LoVo (cell line): ENCODE measurements at regions not wholly inside any gene's neighbourhood (a gene's known extent, or its start where the extent isn't known, plus 50 kb on each side); places are given as distances from the start of the nearest gene placed in this dataset.
"Not testable (repeated sequence)": the region's sequence is repeated elsewhere in the genome, so short reads cannot be mapped to it uniquely, and the experiment has no call there.

Source experiments
- DNase-seq: peaks from one replicate; pipeline ENCODE4 v3.0.0-alpha.2; 2016; ENCODE audit warnings: low spot score

GRCh38 chr1:172754609-172755008 lies 95.7 kb downstream of the FASLG start:
- DNase-seq = no peak

DNA sequence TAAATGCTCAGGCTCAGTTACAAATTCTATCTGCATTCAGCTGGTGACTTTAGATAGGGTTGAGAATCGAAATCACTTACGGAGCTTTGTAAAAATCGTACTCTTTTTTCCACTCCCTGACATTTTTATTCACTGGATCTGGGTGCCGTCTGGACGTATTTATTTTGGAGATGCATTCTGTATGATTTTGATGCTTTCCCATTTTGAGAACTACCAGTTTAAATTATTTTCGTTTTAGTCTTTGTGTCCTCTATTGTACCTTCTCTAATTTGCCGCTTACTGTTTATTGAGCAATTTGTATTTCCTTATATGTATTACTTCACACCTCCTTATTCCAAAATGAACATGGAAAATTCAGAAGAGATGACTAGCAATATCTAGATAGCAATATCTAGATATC lies 96.2 kb downstream of the FASLG start:
- DNase-seq = no peak

DNA sequence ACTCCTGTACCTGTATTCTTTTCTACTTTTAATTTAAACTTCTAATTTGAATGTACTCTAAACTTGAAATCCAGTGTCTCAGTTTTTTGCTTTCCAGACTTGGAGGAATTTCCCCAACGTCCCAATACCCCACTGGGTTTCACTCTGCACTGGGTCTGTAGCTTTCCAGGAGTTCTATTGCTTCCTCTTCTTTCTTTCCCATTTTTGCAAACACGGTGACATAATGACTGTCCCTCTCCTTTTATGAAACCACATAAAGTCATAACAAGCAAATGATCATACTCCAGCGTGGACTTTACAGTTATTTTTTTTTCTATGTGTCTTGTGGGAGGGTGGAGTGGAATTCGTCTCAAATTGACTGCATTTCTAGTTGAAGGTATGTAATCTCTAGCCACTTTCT lies 97.1 kb downstream of the FASLG start:
- DNase-seq = no peak

DNA sequence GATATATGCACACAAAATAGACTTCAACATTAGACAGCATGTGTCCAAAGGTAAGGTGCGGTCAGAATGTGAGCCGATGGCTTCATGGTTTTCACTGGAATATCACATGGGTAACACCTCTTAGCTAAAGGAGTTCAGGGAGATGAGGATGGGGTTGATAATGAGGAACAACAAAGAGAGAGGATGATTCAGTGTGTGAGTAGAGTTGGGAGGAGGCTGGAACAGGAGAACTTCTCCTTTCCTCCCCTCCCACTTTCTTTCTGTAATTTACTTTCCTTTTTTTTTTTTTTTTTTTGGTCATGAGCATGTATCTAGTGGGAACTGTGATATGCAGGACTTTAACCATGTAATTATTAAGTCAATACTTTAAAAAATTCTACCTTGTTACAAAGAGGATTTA lies 99.4 kb downstream of the FASLG start:
- DNase-seq = no peak

DNA sequence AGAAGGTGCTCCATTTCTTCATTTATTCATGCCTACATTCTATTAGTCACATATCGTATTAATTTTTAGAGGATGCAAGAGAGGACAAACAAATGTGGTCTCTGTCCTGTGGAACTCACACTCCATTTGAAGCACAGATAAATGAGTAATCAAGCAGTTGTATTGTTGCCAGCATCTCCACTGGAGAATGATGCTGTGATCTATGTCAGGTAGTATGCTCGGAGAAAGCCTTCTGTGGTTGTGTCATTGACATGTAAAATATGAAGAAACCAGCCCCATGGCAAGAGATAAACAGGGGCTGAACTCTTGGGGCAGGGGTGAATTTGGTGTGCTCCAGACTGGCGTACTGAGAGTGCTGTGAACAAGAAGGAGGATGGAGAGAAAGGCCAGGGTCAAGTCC lies 101.2 kb downstream of the FASLG start:
- DNase-seq = no peak

DNA sequence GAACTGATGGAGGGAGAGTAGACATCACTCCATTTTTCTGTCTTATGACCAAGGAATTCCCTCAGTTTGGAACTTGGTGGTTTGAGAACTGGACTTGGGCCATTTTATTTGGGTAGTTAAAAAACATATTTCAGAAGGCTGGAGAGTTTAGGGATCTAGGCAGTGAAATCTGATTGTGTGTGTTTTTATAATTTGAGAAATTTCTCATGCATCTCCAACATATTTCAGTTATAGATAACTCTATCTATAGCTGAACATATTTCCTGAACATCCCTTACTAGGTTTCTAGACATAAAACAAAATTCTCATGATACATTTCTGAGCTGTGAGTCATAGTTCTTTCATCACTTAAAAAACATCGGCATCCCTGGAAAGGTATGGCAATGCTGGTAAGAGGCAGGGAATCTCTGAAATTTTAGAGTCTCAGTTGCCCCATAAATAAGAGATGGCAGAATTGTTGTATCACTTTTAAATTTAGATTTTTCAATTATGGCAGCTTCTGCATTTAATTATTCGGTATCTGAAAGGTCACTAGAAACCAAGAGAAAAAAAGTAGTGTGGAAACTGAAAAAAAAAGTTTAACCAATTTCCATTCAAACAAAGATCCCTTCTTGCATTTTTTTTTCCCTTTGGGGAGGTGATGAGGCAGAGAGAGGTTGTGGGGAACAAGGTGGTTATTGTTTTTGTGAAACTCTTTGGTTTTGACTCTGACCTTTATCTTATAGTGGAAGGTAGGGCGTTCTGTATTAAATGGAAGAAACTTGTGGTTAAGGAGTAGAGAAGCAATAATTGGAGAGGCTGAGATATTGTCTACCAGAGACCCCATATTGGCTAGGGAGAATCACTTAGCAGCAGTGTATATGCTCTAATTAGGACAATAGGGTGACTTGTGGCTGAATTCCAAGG lies 102.9 kb downstream of the FASLG start:
- DNase-seq = no peak

DNA sequence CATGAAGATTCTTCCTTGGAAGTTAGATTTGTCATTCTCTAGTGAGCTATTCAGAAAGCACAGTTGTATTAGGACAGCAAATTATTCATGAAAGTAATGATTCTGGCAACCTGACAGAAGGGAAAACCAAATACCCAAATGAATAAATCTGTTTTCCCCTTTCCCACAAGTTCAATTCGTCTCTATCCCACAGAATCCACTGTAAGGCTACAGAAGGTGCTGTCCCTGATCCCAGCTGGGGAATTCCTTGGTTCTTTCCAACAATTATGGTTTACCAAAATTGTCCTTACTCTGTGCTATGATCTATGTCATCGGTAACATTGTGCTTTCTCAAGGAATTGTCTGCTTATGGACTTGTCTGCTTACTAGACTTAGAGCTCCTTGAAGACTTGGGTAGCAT lies 104.2 kb downstream of the FASLG start:
- no peak for DNase-seq

DNA sequence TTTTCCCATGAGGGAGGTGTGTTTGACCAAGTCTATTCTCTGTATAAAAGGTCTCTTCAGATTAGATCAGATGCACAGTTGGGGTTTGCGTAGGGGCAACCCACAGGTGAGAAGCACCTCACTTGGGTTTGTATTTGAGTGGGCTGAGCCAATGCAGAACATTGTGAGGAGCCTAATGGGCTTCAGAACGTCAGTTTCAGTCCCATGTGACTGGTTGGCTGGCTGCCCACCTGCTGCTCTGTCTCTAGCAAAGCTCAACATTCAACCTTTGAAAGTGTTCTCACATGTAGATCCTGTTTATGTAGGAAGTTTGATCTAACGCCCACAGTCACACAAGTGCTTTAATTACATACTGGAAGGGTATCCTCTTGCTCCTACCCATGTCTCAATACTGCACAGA lies 105.5 kb downstream of the FASLG start:
- no peak for DNase-seq

GRCh38 chr1:172766462-172766861 lies 107.6 kb downstream of the FASLG start:
- DNase-seq = no peak

DNA sequence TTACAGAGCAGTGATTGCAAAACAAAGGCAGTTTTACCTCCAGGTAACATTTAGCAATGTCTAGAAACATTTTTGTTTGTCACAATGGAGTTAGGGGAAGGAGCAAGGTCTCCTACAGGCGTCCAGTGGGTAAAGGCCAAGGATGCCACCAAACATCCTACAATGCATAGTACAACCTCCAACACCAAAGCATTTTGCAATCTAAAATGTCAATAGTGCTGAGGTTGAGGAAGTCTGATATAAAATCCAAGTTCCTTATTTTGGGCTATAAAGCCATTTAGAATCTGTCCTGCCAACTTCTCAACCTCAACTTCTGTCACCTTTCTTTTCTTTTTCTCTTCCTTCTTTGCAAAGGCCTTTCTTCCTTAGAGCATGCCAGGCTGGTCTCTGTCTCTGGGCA lies 111.2 kb downstream of the FASLG start:
- DNase-seq = no peak

GRCh38 chr1:172774561-172774960 lies 115.7 kb downstream of the FASLG start:
- DNase-seq = no peak

DNA sequence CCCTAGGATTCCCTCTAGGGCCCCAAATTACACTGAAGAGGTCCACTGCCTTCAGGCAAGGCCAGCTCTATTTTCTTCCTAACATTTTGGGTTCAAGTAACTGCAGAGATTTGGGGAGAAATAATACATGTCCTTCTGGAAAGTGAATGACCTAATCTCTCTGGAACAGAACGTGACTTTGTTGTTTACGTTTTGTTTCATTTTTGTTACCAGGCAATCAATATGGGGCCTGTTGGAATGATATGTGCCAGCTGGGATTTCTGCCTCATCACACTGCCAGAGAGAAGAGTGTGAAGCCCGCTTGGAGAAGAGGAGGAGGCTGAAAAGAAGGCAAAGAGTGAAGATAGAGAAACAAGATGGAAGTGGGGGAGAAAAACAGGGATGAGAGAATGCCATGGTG lies 116.7 kb downstream of the FASLG start:
- DNase-seq = no peak

DNA sequence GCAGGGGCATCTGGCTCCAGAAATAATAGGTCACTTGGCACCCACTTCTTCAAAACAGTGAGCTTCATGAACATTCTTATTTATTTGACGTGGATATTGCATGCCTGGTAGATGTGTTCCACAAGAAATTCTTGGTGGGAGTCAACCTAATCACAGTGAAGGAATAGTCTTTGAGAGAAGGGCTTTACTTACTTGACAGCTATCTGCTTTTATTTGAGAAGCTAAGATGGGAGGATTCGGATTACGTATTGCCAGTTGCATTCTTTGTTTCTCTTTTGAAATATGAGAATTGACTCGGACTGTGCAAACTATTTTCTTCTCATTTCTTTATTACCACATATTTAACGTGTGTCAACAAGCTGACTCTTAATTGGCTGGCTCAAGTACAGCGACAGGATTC lies 117.2 kb downstream of the FASLG start:
- no peak for DNase-seq

- no peak for DNase-seq
These were observed 118.9 kb downstream of the FASLG start for GRCh38 chr1:172777767-172778166.

DNA sequence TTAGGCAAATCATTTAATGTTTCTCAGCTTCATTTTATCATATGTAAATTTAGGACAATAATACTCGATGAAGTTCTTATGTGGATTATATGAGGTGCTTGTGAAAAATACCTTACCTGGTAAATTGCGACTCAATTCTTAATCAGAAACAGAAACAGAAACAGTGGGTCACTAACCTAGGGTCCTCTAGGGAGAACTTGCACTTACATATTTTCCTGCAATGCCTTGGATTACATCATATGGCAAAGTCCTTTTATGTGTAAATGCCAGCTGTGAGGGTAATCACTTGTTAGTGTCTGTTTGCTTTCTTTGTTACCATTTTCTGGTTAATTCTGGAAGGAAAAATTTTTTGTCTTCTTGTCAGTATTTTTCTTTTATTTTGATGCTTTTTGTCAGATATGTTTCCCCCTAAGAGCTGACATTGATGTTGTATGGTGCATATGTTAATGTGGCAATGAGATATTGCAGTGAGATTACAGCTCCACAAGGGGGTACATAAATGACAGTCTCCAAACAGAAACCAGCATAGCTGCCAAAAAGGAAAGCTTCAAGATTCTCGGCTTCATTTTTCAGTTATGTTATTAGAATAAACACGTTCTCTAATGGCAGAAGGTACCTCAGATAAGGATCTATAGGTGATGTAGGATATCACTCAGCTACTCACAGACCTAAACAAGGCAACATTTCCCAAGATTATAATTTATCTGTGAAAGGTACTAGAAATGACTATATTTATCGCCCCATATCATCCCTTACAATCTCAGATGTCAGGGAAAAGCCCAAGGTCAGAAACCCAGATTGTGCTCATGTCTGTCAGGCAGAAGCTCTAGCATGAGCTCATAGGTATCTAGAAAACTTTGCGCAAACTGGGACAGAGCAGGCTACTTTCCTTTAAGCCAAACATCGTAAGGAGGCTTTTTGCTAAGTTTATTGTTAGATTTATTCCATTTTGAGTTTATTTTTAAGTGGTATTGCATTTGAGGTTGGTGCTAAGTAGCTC lies 119.9 kb downstream of the FASLG start:
- no peak for DNase-seq

GRCh38 chr1:172779491-172779890 lies 120.6 kb downstream of the FASLG start:
- DNase-seq = no peak

DNA sequence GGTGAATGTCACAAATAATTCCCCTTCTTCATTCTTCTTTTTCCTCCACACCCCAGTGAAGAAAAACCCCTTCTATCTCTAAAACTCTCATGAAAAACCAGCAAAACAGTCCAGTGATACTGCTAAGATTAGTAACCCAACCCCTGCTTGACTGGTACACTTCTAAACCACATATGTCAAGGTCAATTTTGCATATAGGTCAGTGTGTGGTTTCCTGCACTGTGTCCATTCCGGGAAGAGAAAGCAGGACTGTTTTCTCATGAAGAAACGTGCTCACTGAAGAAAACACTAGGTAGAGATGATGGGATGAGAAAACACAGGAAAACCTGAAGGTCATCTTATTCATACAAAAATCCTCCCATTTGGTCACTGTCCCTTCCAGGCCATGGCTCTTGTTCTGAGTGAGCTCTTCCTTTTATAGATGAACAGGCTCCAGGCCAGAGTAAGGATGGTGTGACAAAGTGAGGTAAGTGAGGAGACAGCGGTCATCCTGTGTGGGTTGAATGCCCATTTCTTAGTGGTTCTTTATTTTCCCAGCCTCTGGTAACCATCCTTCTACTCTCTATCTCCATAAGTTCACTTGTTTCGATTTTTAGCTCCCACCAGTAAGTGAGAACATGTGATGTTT lies 122.7 kb downstream of the FASLG start:
- no peak for DNase-seq

GRCh38 chr1:172789840-172790239 lies 130.9 kb downstream of the FASLG start:
- DNase-seq = no peak

GRCh38 chr1:172790245-172790644 lies 131.3 kb downstream of the FASLG start:
- no peak for DNase-seq

DNA sequence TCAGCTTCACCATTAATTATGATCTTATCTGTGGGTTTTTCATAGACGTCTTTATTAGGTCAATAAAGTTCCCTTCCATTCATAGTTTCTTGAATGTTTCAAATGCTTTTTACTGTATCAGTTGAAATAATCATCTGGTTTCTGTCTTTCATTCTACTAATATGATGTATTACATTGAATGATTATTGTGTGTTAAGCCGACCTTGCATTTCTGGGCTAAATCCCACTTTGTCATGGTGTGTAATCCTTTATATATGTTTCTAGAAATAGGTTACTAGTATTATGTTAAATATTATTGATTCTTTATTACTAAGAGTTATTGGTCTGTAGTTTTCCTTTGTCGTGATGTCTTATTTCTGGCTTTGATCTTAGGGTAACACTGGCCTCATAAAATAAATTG lies 134.9 kb downstream of the FASLG start:
- no peak for DNase-seq

- no peak for DNase-seq
These were observed 136.8 kb downstream of the FASLG start for GRCh38 chr1:172795741-172796140.

DNA sequence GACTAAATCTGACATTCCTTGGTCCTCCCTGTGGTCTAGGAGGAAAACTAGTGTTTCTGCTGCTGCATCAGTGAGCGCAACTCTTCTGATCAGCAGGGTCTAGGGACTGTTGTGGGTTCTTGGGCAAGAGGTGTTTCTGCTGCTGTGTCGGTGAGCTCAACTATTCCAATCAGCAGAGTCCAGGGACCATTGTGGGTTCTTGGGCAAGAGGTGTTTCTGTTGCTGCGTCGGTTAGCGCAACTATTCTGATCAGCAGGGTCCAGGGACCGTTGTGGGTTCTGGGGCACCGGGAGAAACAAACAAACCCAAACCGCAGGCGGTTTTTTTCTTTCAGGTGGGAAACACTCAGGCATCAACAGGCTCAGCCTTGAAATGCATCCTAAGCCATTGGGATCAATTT lies 140.9 kb downstream of the FASLG start:
- not testable (repeated sequence) for DNase-seq
